ENCODE measurements at regions not wholly inside any gene's neighbourhood (a gene's known extent, or its start where the extent isn't known, plus 50 kb on each side); places are given as distances from the start of the nearest gene placed in this dataset.

DNA sequence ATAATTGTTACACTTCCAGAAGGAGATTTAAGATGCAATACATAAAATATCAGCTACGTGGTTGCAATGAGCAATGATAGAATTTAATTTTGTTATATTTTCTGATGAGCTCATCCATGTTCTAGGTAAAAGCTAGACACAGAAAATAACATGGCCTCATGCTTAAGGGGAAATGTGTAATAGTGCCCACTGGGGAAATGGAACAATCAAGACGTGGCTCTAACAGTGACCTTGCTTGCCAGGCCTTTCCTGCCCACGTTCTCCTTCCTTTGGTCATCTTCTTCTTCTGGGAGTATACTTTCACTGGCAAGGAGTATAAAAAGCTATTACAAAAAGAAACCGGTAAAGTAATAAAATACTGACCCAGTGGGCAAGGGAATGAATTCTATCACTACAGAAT is 116.2 kb upstream of the TMEM161B start:
- Histone ChIP-seq H3K27ac (ENCODE audit: low read depth) (no peak overlapping the region), H2AFZ (no peak overlapping the region), H3K36me3 (ENCODE audit: insufficient read depth) (no peaks in the 10 kb centered on the region), H3K4me2 (no peak overlapping the region), H3K4me3 (no peak overlapping the region), H3F3A (replicated peaks; ENCODE audit: low read depth) (0 out of 2 replicates have a peak, but pooled peaks cover 3% of the 10 kb centered on the region), H3K9me2 (ENCODE audit: insufficient read depth) (peaks cover 12% of the 10 kb centered on the region; the same call in 1 of the 2 replicates), H3K27me3 (ENCODE audit: insufficient read depth) (no peaks in the 10 kb centered on the region), H4K20me1 (replicated peaks; ENCODE audit: insufficient read depth) (no peaks in the 10 kb centered on the region), H3K4me1 (ENCODE audit: insufficient read depth) (peaks cover 32% of the 10 kb centered on the region), H3K79me2 (replicated peaks; ENCODE audit: insufficient read depth) (no peaks in the 10 kb centered on the region)
- Mint-ChIP-seq H3K9me3 (peaks cover 3% of the 10 kb centered on the region), H3K4me1 (peaks cover 37% of the 10 kb centered on the region), H3K27ac (no peak overlapping the region), H3K36me3 (ENCODE audit: low read depth) (peaks cover 3% of the 10 kb centered on the region; the same call in 2 of the 3 replicates), H3K4me3 (no peak overlapping the region), H3K27me3 (ENCODE audit: insufficient read depth, low read depth, poor library complexity) (peaks cover 12% of the 10 kb centered on the region)
- no peak for ATAC-seq
- no peak for TF ChIP-seq NANOG (IDR thresholded peaks at IDR 0.05; ENCODE audit: borderline replicate concordance)
- no peak for DNase-seq (ENCODE audit: low spot score)

DNA sequence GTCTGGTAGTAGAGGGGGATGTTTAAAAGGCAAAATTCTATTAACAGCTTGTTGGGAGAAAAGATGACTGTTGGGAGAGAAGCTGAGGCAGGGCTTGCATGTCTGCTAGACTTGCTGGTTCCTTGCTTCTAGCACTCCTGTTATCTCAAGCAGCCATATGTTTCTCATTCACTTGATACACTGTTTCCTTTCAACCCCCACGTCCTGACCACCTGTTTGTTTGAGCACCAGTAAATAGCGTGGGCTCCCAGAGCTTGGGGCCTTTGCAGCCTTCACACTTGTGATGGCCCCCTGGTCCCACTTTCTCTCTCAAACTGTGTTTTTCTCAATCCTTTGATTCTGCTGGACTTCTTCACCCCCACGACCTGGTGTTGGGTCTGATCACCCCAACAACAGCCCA is 111.7 kb upstream of the TMEM161B start:
- TF ChIP-seq STAT1 (IDR thresholded peaks at IDR 0.05; ENCODE audit: unreplicated experiment) (no peak), EZH2phosphoT487 (IDR thresholded peaks at IDR 0.05; ENCODE audit: unreplicated experiment) (no peak)
- TF ChIP-seq, protein P1, sequence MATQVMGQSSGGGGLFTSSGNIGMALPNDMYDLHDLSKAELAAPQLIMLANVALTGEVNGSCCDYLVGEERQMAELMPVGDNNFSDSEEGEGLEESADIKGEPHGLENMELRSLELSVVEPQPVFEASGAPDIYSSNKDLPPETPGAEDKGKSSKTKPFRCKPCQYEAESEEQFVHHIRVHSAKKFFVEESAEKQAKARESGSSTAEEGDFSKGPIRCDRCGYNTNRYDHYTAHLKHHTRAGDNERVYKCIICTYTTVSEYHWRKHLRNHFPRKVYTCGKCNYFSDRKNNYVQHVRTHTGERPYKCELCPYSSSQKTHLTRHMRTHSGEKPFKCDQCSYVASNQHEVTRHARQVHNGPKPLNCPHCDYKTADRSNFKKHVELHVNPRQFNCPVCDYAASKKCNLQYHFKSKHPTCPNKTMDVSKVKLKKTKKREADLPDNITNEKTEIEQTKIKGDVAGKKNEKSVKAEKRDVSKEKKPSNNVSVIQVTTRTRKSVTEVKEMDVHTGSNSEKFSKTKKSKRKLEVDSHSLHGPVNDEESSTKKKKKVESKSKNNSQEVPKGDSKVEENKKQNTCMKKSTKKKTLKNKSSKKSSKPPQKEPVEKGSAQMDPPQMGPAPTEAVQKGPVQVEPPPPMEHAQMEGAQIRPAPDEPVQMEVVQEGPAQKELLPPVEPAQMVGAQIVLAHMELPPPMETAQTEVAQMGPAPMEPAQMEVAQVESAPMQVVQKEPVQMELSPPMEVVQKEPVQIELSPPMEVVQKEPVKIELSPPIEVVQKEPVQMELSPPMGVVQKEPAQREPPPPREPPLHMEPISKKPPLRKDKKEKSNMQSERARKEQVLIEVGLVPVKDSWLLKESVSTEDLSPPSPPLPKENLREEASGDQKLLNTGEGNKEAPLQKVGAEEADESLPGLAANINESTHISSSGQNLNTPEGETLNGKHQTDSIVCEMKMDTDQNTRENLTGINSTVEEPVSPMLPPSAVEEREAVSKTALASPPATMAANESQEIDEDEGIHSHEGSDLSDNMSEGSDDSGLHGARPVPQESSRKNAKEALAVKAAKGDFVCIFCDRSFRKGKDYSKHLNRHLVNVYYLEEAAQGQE (IDR thresholded peaks at IDR 0.05; ENCODE audit: unreplicated experiment), result no peak
- TF ChIP-seq, protein P2, sequence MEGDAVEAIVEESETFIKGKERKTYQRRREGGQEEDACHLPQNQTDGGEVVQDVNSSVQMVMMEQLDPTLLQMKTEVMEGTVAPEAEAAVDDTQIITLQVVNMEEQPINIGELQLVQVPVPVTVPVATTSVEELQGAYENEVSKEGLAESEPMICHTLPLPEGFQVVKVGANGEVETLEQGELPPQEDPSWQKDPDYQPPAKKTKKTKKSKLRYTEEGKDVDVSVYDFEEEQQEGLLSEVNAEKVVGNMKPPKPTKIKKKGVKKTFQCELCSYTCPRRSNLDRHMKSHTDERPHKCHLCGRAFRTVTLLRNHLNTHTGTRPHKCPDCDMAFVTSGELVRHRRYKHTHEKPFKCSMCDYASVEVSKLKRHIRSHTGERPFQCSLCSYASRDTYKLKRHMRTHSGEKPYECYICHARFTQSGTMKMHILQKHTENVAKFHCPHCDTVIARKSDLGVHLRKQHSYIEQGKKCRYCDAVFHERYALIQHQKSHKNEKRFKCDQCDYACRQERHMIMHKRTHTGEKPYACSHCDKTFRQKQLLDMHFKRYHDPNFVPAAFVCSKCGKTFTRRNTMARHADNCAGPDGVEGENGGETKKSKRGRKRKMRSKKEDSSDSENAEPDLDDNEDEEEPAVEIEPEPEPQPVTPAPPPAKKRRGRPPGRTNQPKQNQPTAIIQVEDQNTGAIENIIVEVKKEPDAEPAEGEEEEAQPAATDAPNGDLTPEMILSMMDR (conservative IDR thresholded peaks at IDR 0.05; ENCODE audit: low read depth in 2 of 2), result no peak
- Histone ChIP-seq H3K4me3 (no peak overlapping the region), H3K4me2 (no peak overlapping the region), H3K27me3 (ENCODE audit: insufficient read depth) (no peaks in the 10 kb centered on the region), H3K9me2 (ENCODE audit: insufficient read depth) (peaks cover 11% of the 10 kb centered on the region; the same call in 1 of the 2 replicates), H2AFZ (no peak overlapping the region), H3K36me3 (ENCODE audit: insufficient read depth) (no peaks in the 10 kb centered on the region), H3K4me1 (ENCODE audit: insufficient read depth) (no peaks in the 10 kb centered on the region), H3F3A (replicated peaks; ENCODE audit: low read depth) (no peaks in the 10 kb centered on the region), H4K20me1 (replicated peaks; ENCODE audit: insufficient read depth) (no peaks in the 10 kb centered on the region), H3K27ac (ENCODE audit: low read depth) (no peak overlapping the region), H3K79me2 (replicated peaks; ENCODE audit: insufficient read depth) (no peaks in the 10 kb centered on the region)
- peaks cover 3% of the 10 kb centered on the region; the same call in 2 of the 3 replicates for H3K36me3 Mint-ChIP-seq (ENCODE audit: low read depth)
- ATAC-seq, result no peak
- H3K27ac Mint-ChIP-seq, result no peak overlapping the region
- H3K9me3 Mint-ChIP-seq, result peaks cover 3% of the 10 kb centered on the region
- no peak overlapping the region for H3K4me3 Mint-ChIP-seq
- H3K4me1 Mint-ChIP-seq, result no peaks in the 10 kb centered on the region
- peaks cover 3% of the 10 kb centered on the region for H3K27me3 Mint-ChIP-seq (ENCODE audit: insufficient read depth, low read depth, poor library complexity)
- DNase-seq (ENCODE audit: low spot score), result no peak

Measured in GM23338 (cell line).